22Rv1 (cell line): ENCODE measurements at regions not wholly inside any gene's neighbourhood (a gene's known extent, or its start where the extent isn't known, plus 50 kb on each side); places are given as distances from the start of the nearest gene placed in this dataset.

Experiments used
- ZFX ChIP-seq: fragments of 450-650 bp; IDR thresholded peaks from 2 replicates; pipeline ENCODE4 v1.6.1; 2017; ENCODE audit warnings: antibody characterized with exemption, borderline replicate concordance
- TF ChIP-seq, protein P1 (sequence below): fragments of 450-650 bp; IDR thresholded peaks from 2 replicates; pipeline ENCODE4 v1.5.1; 2017; ENCODE audit warnings: mild to moderate bottlenecking

DNA sequence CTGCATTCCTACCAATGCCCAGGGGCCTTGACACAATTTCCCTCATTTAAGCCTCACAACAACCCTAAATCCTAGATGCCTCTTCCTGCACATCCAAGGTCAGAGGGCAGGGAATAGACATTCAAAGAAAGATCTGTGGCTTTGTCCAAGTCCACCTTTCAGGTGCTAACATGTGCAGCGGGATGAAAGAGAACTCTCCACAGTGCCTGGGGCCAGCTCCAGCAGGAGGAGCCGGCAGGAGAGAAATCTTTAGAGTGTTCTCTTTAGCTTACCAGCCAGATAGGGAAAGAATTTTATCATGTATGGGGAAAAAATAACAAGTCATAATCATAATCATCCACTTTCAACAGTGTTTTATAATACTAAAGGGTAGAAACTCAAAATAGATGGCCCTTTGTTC lies 319.7 kb downstream of the MATN1 start:
- TF ChIP-seq, protein P1, sequence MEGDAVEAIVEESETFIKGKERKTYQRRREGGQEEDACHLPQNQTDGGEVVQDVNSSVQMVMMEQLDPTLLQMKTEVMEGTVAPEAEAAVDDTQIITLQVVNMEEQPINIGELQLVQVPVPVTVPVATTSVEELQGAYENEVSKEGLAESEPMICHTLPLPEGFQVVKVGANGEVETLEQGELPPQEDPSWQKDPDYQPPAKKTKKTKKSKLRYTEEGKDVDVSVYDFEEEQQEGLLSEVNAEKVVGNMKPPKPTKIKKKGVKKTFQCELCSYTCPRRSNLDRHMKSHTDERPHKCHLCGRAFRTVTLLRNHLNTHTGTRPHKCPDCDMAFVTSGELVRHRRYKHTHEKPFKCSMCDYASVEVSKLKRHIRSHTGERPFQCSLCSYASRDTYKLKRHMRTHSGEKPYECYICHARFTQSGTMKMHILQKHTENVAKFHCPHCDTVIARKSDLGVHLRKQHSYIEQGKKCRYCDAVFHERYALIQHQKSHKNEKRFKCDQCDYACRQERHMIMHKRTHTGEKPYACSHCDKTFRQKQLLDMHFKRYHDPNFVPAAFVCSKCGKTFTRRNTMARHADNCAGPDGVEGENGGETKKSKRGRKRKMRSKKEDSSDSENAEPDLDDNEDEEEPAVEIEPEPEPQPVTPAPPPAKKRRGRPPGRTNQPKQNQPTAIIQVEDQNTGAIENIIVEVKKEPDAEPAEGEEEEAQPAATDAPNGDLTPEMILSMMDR = no peak
- no peak for TF ChIP-seq ZFX
